Globus pallidus (tissue), 1 donor: ENCODE measurements at regions not wholly inside any gene's neighbourhood (a gene's known extent, or its start where the extent isn't known, plus 50 kb on each side); places are given as distances from the start of the nearest gene placed in this dataset.
A peak's percentile ranks its signal among the peaks of the same experiment; 100 is the strongest.
"Not testable (repeated sequence)": the region's sequence is repeated elsewhere in the genome, so short reads cannot be mapped to it uniquely, and the experiment has no call there.

ENCODE experiments used
- DNase-seq: peaks from one replicate; pipeline ENCODE4 v3.0.0-alpha.2; 2015; ENCODE audit warnings: low spot score

DNA sequence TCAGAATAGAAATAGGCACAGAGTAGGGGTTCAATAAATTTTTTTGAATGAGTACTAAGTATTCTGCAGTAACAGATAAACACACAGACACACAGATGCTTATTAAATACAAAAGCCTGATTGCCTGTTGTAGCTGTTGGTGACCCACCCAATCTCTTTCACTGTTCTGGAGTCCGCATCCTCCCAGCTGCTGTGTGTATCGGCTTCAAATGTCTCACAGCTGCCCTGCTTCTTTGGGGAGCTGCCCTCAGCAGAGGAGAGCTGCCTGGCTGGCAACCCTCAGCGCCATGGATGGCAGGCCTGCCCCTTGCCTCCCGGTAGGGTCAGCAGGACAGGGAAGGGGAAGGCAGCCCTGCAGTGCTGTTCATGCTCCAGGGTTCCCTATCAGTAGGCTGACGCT, 50.5 kb upstream of the PRNP start:
- DNase-seq: no peak

DNA sequence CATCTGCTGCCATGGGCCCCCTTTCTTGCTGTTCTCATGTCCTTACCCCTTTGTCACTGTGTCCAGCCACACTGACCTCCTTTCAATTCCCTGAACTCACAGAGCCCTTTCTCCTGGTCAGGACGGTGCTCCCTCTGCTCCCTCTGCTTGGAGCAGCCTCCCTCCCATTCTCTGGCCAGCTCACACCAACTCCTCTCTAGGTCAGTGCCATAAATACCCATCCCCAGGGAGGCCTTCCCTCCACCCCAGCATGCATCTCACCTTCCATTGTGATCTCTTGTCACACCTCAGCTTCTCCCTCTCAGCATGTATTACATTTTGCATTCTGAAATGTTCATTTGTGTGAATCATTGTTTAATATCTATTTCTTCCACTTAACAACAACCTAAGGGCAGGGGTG, 50.9 kb upstream of the PRNP start:
- no peak for DNase-seq

DNA sequence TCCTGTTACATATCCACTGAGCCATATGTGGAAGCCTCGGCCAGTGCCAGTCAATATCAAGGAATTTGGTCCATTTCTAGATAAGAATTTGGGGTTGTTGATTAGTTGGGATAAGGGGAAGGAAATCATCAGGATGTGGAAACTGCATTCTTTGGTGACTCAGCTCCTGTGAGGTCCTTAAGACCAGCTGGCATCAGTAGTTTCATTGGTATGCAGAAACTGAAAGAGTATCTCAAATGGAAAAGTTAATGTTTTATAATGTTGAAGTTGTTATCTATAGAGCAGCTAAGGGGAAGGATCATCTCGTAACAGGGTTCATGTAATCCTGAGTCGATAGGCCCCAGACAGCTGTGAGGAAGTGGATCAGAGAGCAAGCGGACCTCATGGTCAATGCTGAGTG, 52.5 kb upstream of the PRNP start:
- DNase-seq: no peak

DNA sequence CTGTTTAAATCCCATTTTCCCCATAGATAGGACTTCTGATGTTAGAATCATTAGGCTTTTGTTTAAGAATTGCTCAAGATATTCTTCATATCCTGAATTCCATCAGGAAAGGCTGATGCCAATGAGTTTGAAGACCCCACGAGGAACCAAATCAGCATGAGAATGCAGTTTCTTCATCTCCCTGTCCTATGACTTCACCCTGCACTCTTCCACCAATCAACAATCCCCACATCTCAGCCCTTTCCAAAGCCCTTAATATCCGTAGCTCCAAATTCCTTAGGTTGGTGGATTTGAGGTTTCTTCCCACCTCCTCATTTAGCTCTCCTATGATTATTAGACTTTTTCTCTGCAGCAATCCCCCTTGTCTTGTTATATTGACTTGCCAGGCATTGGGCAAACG, 52.9 kb upstream of the PRNP start:
- no peak for DNase-seq

DNA sequence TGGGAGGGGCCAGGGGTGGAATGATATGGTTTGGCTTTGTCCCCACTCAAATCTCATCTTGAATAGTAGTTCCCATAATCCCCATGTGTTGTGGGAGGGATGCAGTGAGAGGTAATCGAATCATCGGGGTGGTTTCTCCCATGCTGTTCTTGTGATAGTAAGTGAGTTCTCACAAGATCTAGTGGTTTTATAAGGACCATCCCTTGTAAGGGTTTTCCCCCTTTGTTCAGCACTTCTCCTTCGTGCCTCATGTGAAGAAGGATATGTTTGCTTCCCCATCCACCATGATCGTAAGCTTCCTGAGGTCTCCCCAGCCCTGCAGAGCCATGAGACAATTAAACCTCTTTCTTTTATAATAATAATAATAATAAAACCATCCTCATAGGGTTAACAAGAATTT, 53.4 kb upstream of the PRNP start:
- no peak for DNase-seq

DNA sequence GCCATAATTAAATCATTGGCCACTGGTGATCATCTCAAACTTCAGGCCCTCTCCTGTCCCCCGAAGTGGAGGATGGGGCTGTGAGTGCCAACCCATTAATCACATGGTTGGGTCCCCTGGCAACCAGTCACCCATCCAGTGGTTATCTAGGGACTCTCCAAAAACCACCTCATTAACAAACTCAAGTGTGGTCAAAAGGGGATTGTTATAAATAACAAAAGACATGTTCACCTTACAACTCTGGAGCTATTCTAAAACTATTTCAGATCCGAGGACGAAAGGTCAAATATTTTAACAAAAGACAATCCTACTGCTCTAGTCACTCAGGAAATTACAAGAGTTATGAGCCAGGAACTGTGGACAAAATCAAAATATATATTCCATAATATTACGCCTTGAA, 60.0 kb upstream of the PRNP start:
- no peak for DNase-seq

DNA sequence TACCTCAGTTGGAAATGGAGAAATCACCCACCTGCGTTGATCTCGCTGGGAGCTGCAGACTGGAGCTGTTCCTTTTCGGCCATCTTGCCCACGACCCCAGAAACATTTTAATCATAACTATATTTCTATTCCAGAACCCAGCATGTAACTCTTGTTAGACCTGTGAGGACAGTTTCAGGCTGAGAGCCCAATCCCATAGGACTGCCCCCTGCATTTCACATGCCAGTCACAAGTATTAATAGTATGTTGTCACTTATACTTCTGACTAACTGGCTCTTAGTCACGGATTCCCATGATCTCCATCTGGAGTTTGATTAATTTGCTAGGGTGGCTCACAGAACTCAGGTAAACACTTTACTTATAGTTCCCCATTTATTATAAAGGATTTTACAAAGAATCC, 60.6 kb upstream of the PRNP start:
- DNase-seq: no peak

DNA sequence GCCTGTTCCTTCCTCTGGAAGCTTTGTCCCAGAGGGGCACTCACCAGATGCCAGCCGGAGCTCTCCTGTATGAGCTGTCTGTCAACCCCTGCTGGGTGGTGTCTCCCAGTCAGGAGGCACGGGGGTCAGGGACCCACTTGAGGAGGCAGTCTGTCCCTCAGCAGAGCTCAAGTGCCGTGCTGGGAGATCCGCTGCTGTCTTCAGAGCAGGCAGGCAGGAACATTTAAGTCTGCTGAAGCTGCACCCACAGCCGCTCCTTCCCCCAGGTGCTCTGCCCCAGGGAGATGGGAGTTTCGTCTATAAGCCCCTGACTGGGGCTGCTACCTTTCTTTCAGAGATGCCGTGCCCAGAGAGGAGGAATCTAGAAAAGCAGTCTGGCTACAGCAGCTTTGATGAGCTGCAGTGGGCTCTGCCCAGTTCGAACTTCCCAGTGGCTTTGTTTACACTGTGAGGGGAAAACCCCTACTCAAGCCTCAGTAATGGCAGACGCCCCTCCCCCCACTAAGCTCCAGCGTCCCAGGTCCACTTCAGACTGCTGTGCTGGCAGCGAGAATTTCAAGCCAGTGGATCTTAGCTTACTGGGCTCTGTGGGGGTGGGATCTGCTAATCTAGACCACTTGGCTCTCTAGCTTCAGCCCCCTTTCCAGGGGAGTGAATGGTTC, 61.5 kb upstream of the PRNP start:
- DNase-seq: not testable (repeated sequence)

DNA sequence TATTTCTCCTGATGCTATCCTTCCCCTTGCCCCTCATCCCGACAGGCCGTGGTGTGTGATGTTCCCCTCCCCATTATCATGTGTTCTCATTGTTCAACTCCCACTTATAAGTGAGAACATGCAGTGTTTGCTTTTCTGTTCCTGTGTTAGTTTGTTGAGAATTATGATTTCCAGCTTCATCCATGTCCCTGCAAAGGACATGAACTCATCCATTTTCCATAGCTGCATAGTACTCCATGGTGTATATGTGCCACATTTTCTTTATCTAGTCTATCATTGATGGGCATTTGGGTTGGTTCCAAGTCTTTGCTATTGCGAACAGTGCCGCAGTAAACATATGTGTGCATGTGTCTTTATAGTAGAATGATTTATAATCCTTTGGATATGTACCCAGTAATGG, 67.1 kb upstream of the PRNP start:
- DNase-seq: not testable (repeated sequence)

DNA sequence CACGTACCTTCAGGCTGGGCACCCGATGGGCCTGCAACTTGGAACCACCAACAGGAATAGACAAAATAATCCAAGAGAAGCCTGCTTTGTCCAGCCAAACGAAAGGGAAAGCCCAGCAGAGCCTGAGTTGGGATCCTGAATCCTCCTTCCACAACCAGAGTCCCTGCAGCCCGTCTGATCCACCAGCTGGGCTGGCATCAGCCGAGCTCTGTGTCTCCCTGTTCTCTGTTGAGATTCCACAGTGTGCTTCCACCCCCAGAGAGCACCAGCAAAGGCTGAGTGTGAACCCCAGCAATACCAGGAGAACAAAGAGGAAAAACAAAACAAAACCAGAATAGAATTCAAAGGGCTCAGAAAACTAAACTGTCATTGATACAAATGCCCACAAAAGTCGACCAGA, 68.8 kb upstream of the PRNP start:
- no peak for DNase-seq

DNA sequence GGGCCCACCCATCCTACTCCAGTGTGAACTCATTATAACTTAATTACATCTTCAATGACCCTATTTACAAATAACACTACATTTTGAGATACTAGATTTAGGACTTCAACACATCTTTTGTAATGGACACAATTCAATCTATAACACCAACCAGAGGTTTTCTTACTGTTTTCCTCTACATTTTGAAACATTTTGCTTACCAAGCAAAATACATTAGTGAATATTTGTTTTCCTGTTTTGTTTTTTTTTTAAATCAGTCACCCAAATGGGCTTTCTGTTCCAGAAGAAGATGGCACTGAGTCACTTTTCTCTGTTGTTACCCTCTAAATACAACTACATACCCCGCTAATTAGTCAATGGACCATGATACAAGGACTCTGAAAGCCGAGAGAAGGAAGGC, 69.2 kb upstream of the PRNP start:
- DNase-seq: no peak

DNA sequence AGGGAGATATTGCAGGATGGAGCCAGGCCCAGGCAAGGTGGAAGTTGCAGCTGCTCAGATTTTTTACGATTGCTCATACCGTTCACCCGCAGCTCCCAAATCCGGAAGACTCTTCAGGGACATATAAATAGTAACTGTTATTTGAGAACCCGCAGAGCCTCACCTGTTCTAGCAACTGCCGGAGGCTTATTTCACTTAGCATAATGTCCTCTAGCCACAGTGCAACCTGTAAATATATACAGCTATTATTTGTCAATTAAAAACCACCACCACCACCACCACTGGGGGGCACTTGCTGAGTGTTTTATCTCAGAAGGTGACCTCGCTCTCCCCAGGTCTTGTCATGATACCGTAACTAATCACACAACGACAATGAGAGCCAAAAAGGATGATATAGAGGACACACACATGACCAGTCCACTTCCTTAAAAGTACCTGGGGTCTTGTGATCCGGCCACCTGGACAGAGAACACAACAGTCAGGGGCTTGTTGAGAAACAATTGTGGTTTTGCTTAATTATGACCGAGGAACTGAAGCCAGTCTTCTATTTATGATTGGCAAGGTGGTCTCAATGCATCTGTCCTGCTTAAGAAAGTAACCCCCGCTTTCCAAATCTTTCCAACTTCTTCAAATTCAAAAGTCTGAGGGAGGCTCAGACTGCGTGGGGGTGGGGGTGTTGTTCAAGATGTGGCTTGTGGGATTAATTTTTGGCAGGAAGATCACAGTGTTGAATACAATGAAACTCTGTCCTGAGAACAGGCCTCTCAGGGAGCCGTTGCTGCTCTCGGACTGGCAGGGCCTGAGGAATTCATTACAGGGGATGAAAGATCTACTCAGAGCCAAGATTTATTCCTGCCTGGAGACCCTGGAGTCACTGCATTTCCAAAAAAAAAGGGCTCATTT, 72.3 kb upstream of the PRNP start:
- peak; percentile 91 for DNase-seq

DNA sequence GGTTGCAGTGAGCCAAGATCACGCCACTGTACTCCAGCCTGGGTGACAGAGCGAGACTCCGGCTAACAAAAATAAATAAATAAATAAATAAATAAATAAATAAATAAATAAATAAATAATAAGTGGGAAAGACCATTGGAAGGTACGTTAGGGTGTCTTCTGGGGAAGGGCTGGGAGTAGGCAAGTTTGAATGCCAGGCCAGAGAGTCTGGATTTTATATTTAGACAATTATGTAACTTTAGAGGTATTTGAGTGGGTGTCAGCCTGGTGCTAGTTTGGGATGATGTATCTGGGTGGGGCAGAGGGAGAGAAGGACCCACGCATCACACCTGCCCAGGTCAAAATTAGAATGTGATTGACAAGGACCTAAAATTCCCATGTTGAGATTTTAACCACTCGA, 73.1 kb upstream of the PRNP start:
- no peak for DNase-seq

DNA sequence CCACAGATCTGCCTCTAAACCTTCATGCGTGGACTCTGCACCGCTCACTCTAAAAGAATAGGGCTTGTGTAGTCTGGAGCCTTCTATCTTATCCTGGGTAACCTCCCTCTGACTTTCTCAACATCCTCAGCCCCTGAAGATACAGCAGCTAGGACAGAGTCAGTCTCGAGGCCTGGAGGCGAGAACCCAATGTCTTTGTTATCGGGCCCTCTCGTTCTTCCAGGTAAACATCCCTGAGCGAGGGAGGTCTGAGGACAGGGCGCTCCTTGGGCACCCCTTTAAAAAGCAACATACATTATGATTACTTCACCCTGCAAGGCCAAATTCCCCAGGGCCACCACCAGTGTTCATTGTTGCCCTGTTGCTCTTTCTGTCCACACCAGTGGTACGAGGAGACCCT, 75.4 kb upstream of the PRNP start:
- no peak for DNase-seq

DNA sequence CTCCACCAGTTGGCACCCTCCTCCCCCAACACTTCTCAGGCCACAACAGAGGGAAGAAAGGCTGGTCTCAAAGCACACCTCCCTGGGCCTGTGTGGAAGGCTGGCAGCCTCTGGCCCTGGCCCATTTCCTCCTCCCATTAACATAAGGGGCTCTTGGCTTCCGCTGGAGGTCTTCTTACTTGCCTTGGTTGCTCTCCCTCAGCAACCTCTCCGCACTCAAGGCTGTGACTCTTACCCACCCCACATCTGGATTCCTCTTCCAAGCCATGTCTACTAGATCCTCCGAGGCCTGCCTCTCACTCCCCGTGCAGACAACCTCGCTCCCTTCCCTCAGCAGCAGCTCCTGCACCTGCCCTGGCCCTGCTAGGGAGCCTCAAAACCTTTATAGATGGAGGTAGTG, 76.7 kb upstream of the PRNP start:
- DNase-seq: no peak

DNA sequence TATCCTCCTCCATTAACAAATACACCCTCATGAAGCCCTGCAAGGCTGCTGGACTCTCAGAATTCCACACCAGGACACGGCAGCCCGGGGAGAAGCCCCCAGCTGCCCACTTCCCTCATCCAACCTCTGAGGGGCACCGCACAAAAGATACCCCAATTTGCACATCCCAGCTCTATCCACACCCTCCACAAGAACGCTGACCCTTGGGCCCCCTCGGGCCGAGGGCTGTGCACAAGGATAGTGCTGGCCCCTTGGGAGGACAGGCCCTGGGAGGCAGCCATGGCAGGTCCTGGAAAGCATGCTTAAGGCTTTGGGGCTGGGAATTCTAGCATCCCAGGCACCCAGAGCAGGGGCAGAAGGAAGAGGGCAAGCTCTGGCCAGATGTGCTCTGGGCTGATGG, 77.4 kb upstream of the PRNP start:
- no peak for DNase-seq

DNA sequence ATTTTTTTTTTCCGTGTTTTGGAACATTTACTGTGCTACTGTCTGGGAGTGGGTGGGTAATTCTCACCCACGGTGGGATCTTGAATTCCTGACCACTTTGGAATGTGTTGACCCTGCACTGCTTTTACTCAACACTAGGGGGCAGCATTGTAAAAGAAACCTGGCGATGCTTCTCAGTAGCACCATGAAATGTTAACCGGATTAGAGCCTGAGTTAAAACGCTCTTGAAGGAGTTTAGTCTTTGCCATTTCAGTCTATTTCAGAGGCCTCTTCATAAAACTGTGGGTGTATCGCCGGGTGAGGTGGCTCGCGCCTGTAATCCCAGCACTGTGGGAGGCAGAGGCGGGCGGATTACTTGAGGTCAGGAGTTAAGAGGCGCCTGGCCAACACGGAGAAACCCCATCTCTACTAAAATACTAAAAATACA, 79.0 kb upstream of the PRNP start:
- peak; percentile 76 for DNase-seq

DNA sequence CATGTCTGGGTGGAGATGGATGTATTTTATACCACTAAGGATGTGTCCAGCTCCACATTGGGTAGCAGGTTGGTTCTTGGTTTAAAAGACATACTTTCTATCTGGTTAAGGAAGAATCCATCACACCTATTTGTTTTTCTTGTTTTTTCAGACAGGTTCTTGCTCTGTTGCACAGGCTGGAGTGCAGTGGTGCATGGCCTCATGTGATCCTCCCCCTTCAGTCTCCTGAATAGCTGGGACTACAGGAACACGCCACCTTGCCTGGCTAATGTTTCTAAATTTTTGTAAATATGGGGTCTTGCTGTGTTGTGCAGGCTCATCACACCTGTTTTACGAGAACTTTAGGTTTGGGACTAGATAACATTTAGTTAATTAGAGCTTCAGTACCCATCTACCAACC, 80.2 kb upstream of the PRNP start:
- DNase-seq: no peak

DNA sequence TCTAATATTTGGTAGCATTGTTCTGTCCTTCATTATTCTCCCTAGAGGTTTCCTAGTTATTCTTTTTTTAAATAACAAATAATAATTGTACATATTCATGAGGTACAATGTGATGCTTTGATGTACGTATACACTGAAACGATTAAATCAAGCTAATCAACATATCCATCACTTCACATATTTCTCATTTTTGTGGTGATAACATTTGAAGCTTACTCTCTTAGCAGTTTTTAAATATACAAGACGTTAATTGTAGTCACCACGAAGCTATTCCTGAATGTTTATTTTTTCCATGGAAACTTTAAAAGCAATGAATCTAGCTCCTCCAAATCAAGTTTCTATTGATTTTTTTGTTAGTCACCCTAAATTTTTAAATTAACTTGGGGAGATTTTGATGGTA, 81.1 kb upstream of the PRNP start:
- DNase-seq: no peak

DNA sequence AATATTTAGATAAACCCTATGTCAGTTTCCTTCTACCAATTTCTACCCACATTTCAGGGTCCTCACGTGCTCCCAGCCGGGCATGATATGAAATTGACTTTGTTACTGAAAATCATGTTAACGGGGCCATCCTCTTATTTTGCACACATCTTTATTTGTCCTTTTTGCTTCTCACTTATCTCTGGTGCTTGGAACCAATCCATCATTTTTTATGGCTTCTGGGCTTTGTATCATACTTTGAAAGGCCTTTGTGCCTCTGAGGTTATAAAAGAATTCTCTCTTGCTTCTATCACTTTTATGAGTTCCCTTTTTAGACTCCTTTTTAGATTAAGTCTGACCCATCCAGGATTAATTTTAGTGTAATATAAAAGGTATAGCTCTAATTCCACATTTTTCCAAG, 81.7 kb upstream of the PRNP start:
- no peak for DNase-seq

DNA sequence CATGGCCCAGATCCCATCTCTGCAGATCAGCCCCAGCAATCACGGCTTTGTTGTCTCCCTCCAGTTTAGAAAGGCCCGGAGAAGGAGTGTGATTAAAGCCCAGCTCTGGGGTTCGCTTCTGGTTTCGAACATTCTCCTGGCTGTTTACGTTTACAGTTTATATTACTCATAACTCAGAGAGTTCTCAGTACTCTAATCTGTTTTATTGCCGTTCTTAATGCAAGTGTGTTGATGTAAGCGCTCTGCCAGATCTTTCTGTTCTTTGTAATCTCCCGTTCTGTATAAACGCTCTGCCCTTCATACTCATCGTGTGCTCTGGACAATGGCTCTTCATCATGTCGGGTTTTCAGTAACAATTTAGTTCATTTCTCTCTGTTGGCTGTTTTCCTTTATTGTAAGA, 82.5 kb upstream of the PRNP start:
- DNase-seq: no peak

DNA sequence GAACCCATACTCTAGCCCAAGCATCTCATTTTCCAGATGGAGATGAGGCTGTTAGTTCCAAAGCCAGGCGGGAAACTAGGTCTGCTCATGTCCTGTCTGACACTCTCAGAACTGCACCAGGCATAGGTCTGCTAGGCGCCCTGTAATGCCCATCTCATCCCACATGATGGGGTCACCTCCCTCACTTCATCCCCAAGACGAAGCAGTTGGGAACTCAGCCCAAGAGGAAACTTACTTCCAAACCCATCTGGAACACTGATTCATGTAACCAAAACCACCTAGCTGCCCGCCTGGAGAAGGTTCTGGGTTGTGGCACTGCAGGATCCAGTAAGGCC, 84.0 kb upstream of the PRNP start:
- DNase-seq: no peak

DNA sequence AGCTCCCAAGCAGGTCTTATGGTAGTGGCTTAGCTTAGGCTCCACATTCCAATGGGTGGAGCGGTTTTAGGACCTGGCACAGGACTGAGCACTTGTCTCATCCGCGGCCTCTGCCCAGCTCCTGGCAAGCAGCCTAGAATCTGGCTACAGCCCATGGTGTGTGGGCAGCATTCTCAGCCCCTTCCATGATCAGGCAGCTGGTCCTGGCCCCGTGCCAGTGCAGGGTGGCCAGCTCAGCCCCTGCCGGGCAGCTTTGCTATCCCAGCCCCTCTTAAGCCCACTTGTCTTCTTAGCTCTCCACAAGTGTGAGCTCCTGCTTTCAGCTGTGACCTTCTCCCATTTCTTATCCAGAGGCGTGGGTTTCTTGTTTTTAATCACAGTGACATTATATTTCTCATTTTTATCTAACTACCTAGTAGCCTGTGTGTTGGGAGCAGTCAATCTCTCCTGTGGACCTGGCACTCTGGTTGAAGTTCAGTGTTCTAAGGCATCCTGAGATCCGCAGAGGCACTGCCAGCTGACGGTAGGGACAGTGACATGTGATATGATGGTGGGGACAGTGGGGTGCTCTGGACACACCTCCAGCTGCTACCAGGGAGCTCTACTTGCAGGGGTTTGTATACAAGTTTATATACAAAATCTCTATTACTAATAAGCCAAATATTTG, 84.5 kb upstream of the PRNP start:
- peak; percentile 89 for DNase-seq
